ENCODE measurements at regions not wholly inside any gene's neighbourhood (a gene's known extent, or its start where the extent isn't known, plus 50 kb on each side); places are given as distances from the start of the nearest gene placed in this dataset.

- Histone ChIP-seq H3K18ac (ENCODE audit: insufficient read length, low read depth, low read length) (no peak overlapping the region), H3K27ac (ENCODE audit: insufficient read length, low read depth, low read length) (no peak overlapping the region), H3T11ph (ENCODE audit: low read length) (no peak overlapping the region), H3K4ac (ENCODE audit: low read depth, low read length) (no peak overlapping the region), H2AFZ (ENCODE audit: low read length) (no peak overlapping the region), H3K23me2 (ENCODE audit: insufficient read length, low read depth, low read length, poor library complexity, severe bottlenecking) (no peaks in the 10 kb centered on the region), H3K9ac (ENCODE audit: extremely low read depth, insufficient read length, low read length) (no peak overlapping the region), H2BK20ac (ENCODE audit: low read depth, low read length, poor library complexity, severe bottlenecking) (no peak overlapping the region), H4K8ac (replicated peaks; ENCODE audit: insufficient read length, low read depth, low read length) (no peak overlapping the region), H2BK5ac (ENCODE audit: insufficient read length, low read length) (no peak overlapping the region), H3K56ac (ENCODE audit: insufficient read length, low read depth, low read length) (no peak overlapping the region), H2AK5ac (ENCODE audit: insufficient read length, low read length) (no peak overlapping the region), H3K23ac (ENCODE audit: insufficient read length, low read depth, low read length) (no peak overlapping the region), H2BK120ac (ENCODE audit: low read depth, low read length, poor library complexity, severe bottlenecking) (no peak overlapping the region), H2BK15ac (ENCODE audit: low read depth, low read length) (no peak overlapping the region), H3K4me2 (ENCODE audit: insufficient read depth, insufficient read length, low read length) (no peak overlapping the region), H3K27me3 (ENCODE audit: insufficient read depth, low read length) (no peaks in the 10 kb centered on the region), H3K14ac (ENCODE audit: insufficient read depth, low read length) (no peak overlapping the region), H4K91ac (ENCODE audit: insufficient read length, low read depth, low read length) (no peak overlapping the region), H3K9me3 (ENCODE audit: control insufficient read depth, low read depth, low read length) (no peaks in the 10 kb centered on the region), H4K5ac (ENCODE audit: insufficient read length, low read depth, low read length) (no peak overlapping the region), H3K4me1 (ENCODE audit: insufficient read depth, low read length) (no peaks in the 10 kb centered on the region), H4K20me1 (ENCODE audit: control insufficient read depth, insufficient read depth, insufficient read length) (no peaks in the 10 kb centered on the region), H3K79me1 (ENCODE audit: insufficient read depth, low read depth, low read length, poor library complexity, severe bottlenecking) (no peaks in the 10 kb centered on the region), H3K79me2 (ENCODE audit: insufficient read depth, low read length) (no peaks in the 10 kb centered on the region), H2BK12ac (ENCODE audit: insufficient read length, low read depth, low read length) (no peak overlapping the region)
- peak; percentile 47 for DNase-seq
- no peak overlapping the region for H3K27ac Mint-ChIP-seq
- H3K9me3 Mint-ChIP-seq: peaks cover 69 to 71% of the 10 kb centered on the region in 2 experiments
- H3K27me3 Mint-ChIP-seq (ENCODE audit: low read depth): no peaks in the 10 kb centered on the region
- TF ChIP-seq, protein P1, sequence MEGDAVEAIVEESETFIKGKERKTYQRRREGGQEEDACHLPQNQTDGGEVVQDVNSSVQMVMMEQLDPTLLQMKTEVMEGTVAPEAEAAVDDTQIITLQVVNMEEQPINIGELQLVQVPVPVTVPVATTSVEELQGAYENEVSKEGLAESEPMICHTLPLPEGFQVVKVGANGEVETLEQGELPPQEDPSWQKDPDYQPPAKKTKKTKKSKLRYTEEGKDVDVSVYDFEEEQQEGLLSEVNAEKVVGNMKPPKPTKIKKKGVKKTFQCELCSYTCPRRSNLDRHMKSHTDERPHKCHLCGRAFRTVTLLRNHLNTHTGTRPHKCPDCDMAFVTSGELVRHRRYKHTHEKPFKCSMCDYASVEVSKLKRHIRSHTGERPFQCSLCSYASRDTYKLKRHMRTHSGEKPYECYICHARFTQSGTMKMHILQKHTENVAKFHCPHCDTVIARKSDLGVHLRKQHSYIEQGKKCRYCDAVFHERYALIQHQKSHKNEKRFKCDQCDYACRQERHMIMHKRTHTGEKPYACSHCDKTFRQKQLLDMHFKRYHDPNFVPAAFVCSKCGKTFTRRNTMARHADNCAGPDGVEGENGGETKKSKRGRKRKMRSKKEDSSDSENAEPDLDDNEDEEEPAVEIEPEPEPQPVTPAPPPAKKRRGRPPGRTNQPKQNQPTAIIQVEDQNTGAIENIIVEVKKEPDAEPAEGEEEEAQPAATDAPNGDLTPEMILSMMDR (conservative IDR thresholded peaks at IDR 0.05): peak; percentile 62
- H3K4me1 Mint-ChIP-seq: peaks cover 10% of the 10 kb centered on the region in 2 experiments
- H3K36me3 Mint-ChIP-seq (ENCODE audit: insufficient read depth in 1 of 3, low read depth in 3 of 3): peaks cover 0 to 8% (median 5%) of the 10 kb centered on the region in 3 experiments; a peak in 5 of 7 replicates
- no peak overlapping the region for H3K4me3 Mint-ChIP-seq
- WGBS (ENCODE audit: extremely low coverage, insufficient read length, low lambda C conversion rate): no CpG with 5 or more reads among the region's 7 CpGs
These were observed 221.6 kb upstream of the SPANXN4 start for GRCh38 chrX:142804085-142804484.

Data from H9 (cell line).